Activated CD8-positive, alpha-beta memory T cell treated with anti-CD3 and anti-CD28 coated beads, Interleukin-2, amount 10 ng/mL, durations not matched to agents 7 days and 5 days (primary cell): ENCODE measurements at regions not wholly inside any gene's neighbourhood (a gene's known extent, or its start where the extent isn't known, plus 50 kb on each side); places are given as distances from the start of the nearest gene placed in this dataset.
"Not testable (repeated sequence)": the region's sequence is repeated elsewhere in the genome, so short reads cannot be mapped to it uniquely, and the experiment has no call there.

Experiments
- ATAC-seq: fragments of 150-1000 bp; cut with Tn5 transposase; one replicate; pipeline ENCODE4 v1.10.0; 2021; ENCODE audit warnings: moderate library complexity
- CTCF ChIA-PET: fragments of 350-600 bp; sonication (Branson Sonifier 250); formaldehyde crosslinking; loops from one replicate; lab custom pipeline; 2021; ENCODE audit warnings: antibody characterized with exemption; lab: Charles Lee
- DNase-seq: peaks from one replicate; pipeline ENCODE4 v3.0.0-alpha.2; 2020
- H3K27ac Mint-ChIP-seq: one replicate; pipeline ENCODE4 v1.8.0; 2021; ENCODE audit warnings: mild to moderate bottlenecking, mixed read lengths
- H3K27me3 Mint-ChIP-seq: one replicate; pipeline ENCODE4 v1.8.0; 2021; ENCODE audit warnings: mixed read lengths
- H3K36me3 Mint-ChIP-seq: one replicate; pipeline ENCODE4 v1.8.0; 2021; ENCODE audit warnings: mild to moderate bottlenecking, mixed read lengths
- H3K4me1 Mint-ChIP-seq: one replicate; pipeline ENCODE4 v1.8.0; 2021; ENCODE audit warnings: mixed read lengths
- H3K4me3 Mint-ChIP-seq: one replicate; pipeline ENCODE4 v1.8.0; 2021; ENCODE audit warnings: mild to moderate bottlenecking, moderate library complexity, mixed read lengths
- H3K9me3 Mint-ChIP-seq: one replicate; pipeline ENCODE4 v1.8.0; 2022; ENCODE audit warnings: low read depth, mixed read lengths

GRCh38 chr2:216768908-216769411 is 73.6 kb upstream of the IGFBP5 start:
- no peaks in the 10 kb centered on the region for H3K36me3 Mint-ChIP-seq

DNA sequence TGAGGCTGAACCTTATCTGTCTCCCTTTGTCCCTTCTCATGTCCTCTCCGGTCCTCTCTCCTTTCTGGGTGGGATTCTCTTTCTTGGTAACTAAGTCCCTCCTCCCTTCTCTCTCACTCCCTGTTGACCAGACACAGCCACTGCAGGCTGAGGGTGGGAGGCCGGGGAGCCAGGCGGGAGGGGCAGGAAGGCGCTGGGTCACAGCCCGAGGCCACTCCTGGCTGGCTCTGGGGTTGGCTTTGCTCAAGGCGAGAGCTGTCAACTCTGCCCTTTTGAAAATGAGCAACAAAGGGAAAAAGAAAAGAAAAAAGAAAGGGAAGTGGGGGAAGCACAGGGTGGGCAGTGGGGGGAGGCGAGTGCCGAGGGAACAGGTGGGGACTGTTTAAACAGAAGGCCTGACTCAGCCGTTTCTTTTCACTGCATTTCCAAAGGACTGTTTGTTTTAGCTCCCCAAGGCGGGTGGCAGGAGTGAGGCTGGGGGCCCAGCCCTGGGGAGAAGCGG is 70.5 kb upstream of the IGFBP5 start:
- Mint-ChIP-seq H3K27ac (no peak overlapping the region), H3K27me3 (peaks cover 39% of the 10 kb centered on the region), H3K9me3 (no peaks in the 10 kb centered on the region), H3K36me3 (no peaks in the 10 kb centered on the region), H3K4me3 (no peak overlapping the region), H3K4me1 (no peaks in the 10 kb centered on the region)
- CTCF ChIA-PET: interaction anchor here (1.3 kb wide), 1 partner anchor 23 kb away, joined by 3 read pairs; no protein-coding TSS in a partner anchor
- no peak for ATAC-seq
- DNase-seq: no peak

More at GRCh38 chr2:216768908-216769411, 73.6 kb upstream of the IGFBP5 start:
- Mint-ChIP-seq H3K9me3 (peaks cover 2% of the 10 kb centered on the region), H3K4me3 (no peak overlapping the region), H3K4me1 (no peaks in the 10 kb centered on the region), H3K27me3 (peaks cover 25% of the 10 kb centered on the region), H3K27ac (no peak overlapping the region)
- CTCF ChIA-PET: no interaction called here
- DNase-seq: no peak
- ATAC-seq: no peak

- DNase-seq (no peak), ATAC-seq (no peak)
- H3K4me3 Mint-ChIP-seq: no peak overlapping the region
- H3K27ac Mint-ChIP-seq: no peak overlapping the region
- no peaks in the 10 kb centered on the region for H3K9me3 Mint-ChIP-seq
- H3K4me1 Mint-ChIP-seq: no peaks in the 10 kb centered on the region
- CTCF ChIA-PET: no interaction called here
- peaks cover 46% of the 10 kb centered on the region for H3K27me3 Mint-ChIP-seq
- no peaks in the 10 kb centered on the region for H3K36me3 Mint-ChIP-seq
Measured at GRCh38 chr2:216763396-216763795, 68.0 kb upstream of the IGFBP5 start.

GRCh38 chr2:216761809-216762208 is 66.5 kb upstream of the IGFBP5 start:
- ATAC-seq: no peak
- CTCF ChIA-PET: no interaction called here
- peaks cover 46% of the 10 kb centered on the region for H3K27me3 Mint-ChIP-seq
- no peak overlapping the region for H3K4me3 Mint-ChIP-seq
- H3K4me1 Mint-ChIP-seq: no peaks in the 10 kb centered on the region
- DNase-seq: no peak
- H3K9me3 Mint-ChIP-seq: no peaks in the 10 kb centered on the region
- no peaks in the 10 kb centered on the region for H3K36me3 Mint-ChIP-seq
- no peak overlapping the region for H3K27ac Mint-ChIP-seq

GRCh38 chr2:216761133-216761532 is 65.8 kb upstream of the IGFBP5 start:
- DNase-seq: no peak
- no peaks in the 10 kb centered on the region for H3K36me3 Mint-ChIP-seq
- no peak overlapping the region for H3K27ac Mint-ChIP-seq
- no peaks in the 10 kb centered on the region for H3K4me1 Mint-ChIP-seq
- peaks cover 44% of the 10 kb centered on the region for H3K27me3 Mint-ChIP-seq
- CTCF ChIA-PET: no interaction called here
- ATAC-seq: no peak
- H3K9me3 Mint-ChIP-seq: no peaks in the 10 kb centered on the region
- no peak overlapping the region for H3K4me3 Mint-ChIP-seq

DNA sequence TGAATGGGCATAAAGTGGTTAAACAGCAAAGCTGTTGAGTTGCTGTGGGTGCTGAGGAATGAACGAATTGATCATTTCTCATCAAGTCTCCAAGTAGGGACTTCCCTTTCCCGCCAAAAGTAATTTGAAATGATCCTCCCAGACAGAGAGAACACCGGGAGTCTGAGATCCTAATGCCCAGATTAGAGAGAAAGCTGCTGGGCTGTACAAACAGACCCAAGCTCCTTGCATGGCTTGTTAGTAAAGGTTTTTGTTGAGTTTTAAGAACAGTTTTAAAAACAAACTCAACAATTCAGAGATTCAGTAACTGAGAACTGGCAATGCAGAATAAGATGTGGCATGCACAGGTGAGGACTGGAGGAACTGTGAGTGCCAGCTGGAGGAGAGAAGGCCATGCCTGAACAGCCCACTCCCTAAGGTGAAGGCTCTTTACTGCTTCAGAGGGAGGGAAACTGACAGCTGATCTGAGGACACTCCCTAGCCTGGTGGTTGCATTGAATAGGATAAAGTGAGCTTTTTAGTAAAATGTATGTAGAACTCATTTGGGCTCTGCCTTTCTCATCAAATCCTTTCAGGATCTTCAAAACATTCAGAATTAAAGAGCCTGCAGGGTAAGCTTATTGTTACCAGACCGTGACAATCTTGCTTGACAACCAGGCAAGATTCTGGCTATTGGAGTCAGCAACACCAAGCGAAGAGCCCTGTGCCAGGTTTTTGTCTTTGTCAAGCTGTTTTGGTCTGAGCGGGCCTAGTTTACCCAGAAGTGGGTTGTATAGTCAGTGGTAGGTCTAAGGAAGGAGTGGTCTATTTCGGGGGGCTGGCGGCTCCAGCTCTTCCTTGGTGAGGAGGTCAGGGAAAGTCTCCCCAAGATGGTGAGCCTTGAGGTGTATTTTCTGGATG is 63.2 kb upstream of the IGFBP5 start:
- H3K27ac Mint-ChIP-seq: no peak overlapping the region
- H3K4me3 Mint-ChIP-seq: no peak overlapping the region
- peaks cover 22% of the 10 kb centered on the region for H3K27me3 Mint-ChIP-seq
- ATAC-seq (no peak), DNase-seq (no peak)
- H3K4me1 Mint-ChIP-seq: no peaks in the 10 kb centered on the region
- no peaks in the 10 kb centered on the region for H3K9me3 Mint-ChIP-seq
- no peaks in the 10 kb centered on the region for H3K36me3 Mint-ChIP-seq
- CTCF ChIA-PET: interaction anchor here (1.2 kb wide), 1 partner anchor 12 kb away, joined by 3 read pairs; no protein-coding TSS in a partner anchor

GRCh38 chr2:216757532-216757931 is 62.2 kb upstream of the IGFBP5 start:
- DNase-seq: no peak
- Mint-ChIP-seq H3K4me3 (no peak overlapping the region), H3K27me3 (peaks cover 15% of the 10 kb centered on the region), H3K4me1 (no peaks in the 10 kb centered on the region), H3K27ac (no peak overlapping the region), H3K9me3 (no peaks in the 10 kb centered on the region), H3K36me3 (no peaks in the 10 kb centered on the region)
- no peak for ATAC-seq
- CTCF ChIA-PET: interaction anchor here (0.6 to 1.2 kb wide), 2 partner anchors 11 to 106 kb away, joined by 3 to 4 read pairs; no protein-coding TSS in a partner anchor

- Mint-ChIP-seq H3K4me3 (no peak overlapping the region), H3K27me3 (peaks cover 18% of the 10 kb centered on the region), H3K9me3 (no peaks in the 10 kb centered on the region), H3K27ac (no peak overlapping the region), H3K4me1 (no peaks in the 10 kb centered on the region), H3K36me3 (no peaks in the 10 kb centered on the region)
- DNase-seq (no peak), ATAC-seq (no peak)
- CTCF ChIA-PET: no interaction called here
Measured at GRCh38 chr2:216756435-216756834, 61.1 kb upstream of the IGFBP5 start.

DNA sequence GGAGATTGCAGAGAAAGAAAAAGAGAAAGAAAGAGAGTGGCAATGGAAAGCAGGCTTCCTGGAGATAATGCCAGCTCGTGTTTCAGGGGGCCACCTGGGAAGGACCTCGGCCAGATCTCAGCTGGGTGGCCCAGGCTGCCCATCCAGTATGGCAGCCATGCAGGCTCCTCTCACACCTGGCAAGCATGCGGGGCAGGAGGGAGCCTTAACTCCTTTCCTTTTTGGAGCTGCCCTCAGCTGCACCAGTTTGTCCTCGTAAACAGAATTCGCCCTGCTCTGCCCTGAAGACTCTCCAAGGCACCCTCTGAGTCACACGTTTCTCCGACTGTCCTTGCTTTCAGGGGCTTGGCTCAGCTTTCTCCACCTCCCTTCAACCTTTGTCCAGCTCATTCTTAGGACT is 59.5 kb upstream of the IGFBP5 start:
- H3K4me3 Mint-ChIP-seq: no peak overlapping the region
- DNase-seq (no peak), ATAC-seq (no peak)
- no peaks in the 10 kb centered on the region for H3K36me3 Mint-ChIP-seq
- H3K27me3 Mint-ChIP-seq: peaks cover 24% of the 10 kb centered on the region
- no peaks in the 10 kb centered on the region for H3K4me1 Mint-ChIP-seq
- no peaks in the 10 kb centered on the region for H3K9me3 Mint-ChIP-seq
- CTCF ChIA-PET: interaction anchor here (1.2 kb wide), 1 partner anchor 13 kb away, joined by 3 read pairs; no protein-coding TSS in a partner anchor
- no peak overlapping the region for H3K27ac Mint-ChIP-seq

- ATAC-seq (no peak), DNase-seq (no peak)
- Mint-ChIP-seq H3K4me1 (no peaks in the 10 kb centered on the region), H3K4me3 (no peak overlapping the region), H3K27ac (no peak overlapping the region), H3K9me3 (no peaks in the 10 kb centered on the region), H3K27me3 (peaks cover 28% of the 10 kb centered on the region), H3K36me3 (no peaks in the 10 kb centered on the region)
- CTCF ChIA-PET: no interaction called here
Measured at GRCh38 chr2:216754336-216754735, 59.0 kb upstream of the IGFBP5 start.

GRCh38 chr2:216752855-216753505 is 57.6 kb upstream of the IGFBP5 start:
- H3K27ac Mint-ChIP-seq: no peak overlapping the region
- no peaks in the 10 kb centered on the region for H3K36me3 Mint-ChIP-seq
- no peak for ATAC-seq
- H3K27me3 Mint-ChIP-seq: peaks cover 38% of the 10 kb centered on the region
- no peaks in the 10 kb centered on the region for H3K9me3 Mint-ChIP-seq
- no peak for DNase-seq
- H3K4me1 Mint-ChIP-seq: no peaks in the 10 kb centered on the region
- CTCF ChIA-PET: no interaction called here
- no peak overlapping the region for H3K4me3 Mint-ChIP-seq

DNA sequence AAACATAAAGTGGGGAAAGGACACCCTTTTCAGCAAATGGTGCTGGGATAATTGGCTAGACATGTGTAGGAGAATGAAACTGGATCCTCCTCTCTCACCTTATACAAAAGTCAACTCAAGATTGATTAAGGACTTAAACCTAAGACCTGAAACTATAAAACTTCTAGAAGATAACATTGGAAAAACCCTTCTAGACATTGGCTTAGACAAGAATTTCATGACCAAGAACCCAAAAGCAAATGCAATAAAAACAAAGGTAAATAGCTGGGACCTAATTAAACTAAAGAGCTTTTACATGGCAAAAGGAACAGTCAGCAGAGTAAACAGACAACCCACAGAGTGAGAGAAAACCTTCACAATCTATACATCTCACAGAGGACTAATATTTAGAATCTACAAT is 55.4 kb upstream of the IGFBP5 start:
- H3K27ac Mint-ChIP-seq, H3K4me3 Mint-ChIP-seq, CTCF ChIA-PET, H3K36me3 Mint-ChIP-seq, H3K9me3 Mint-ChIP-seq, H3K4me1 Mint-ChIP-seq, ATAC-seq, DNase-seq: not testable (repeated sequence)
- H3K27me3 Mint-ChIP-seq: peaks cover 43% of the 10 kb centered on the region

GRCh38 chr2:216746268-216746667 is 50.9 kb upstream of the IGFBP5 start:
- ATAC-seq, H3K36me3 Mint-ChIP-seq, CTCF ChIA-PET, DNase-seq, H3K27ac Mint-ChIP-seq, H3K4me1 Mint-ChIP-seq, H3K4me3 Mint-ChIP-seq, H3K9me3 Mint-ChIP-seq: not testable (repeated sequence)
- H3K27me3 Mint-ChIP-seq: peaks cover 40% of the 10 kb centered on the region
